ENCODE measurements at regions not wholly inside any gene's neighbourhood (a gene's known extent, or its start where the extent isn't known, plus 50 kb on each side); places are given as distances from the start of the nearest gene placed in this dataset.

- H3K27me3 ChIP-seq = no peaks in the 10 kb centered on the region
- no peaks in the 10 kb centered on the region for H3K9me3 ChIP-seq (ENCODE audit: low read depth)
- H3K4me1 ChIP-seq (ENCODE audit: low read depth) = no peaks in the 10 kb centered on the region
- H3K4me3 ChIP-seq = no peak overlapping the region
- H3K36me3 ChIP-seq = no peaks in the 10 kb centered on the region
- DNase-seq (ENCODE audit: low read depth in 1 of 2, low spot score in 1 of 2) = no peak
- no peak overlapping the region for H3K27ac ChIP-seq
- TF ChIP-seq, protein P1, sequence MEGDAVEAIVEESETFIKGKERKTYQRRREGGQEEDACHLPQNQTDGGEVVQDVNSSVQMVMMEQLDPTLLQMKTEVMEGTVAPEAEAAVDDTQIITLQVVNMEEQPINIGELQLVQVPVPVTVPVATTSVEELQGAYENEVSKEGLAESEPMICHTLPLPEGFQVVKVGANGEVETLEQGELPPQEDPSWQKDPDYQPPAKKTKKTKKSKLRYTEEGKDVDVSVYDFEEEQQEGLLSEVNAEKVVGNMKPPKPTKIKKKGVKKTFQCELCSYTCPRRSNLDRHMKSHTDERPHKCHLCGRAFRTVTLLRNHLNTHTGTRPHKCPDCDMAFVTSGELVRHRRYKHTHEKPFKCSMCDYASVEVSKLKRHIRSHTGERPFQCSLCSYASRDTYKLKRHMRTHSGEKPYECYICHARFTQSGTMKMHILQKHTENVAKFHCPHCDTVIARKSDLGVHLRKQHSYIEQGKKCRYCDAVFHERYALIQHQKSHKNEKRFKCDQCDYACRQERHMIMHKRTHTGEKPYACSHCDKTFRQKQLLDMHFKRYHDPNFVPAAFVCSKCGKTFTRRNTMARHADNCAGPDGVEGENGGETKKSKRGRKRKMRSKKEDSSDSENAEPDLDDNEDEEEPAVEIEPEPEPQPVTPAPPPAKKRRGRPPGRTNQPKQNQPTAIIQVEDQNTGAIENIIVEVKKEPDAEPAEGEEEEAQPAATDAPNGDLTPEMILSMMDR (IDR thresholded peaks at IDR 0.05; ENCODE audit: low read depth, low read length) = no peak
These were observed 148.9 kb downstream of the ADAM29 start for GRCh38 chr4:175066923-175067627.

DNA sequence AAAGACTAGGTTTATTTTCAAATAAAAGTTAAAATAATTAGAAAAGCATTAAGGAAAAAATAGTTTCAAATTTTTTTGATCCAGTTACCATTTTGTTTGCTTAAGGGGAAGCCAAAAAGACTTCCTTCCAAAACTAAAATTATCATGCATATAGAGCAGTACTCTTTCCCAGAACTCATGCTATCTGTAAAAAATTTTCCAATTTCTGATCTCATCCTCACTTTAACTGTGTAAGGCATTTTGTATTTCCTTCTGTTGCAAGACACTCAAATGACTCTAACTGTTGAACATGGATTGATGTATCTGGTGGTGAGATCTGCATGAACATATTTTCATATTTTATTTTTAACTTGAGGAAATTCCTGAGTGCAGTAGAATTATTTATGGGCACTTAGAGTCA lies 150.1 kb downstream of the ADAM29 start:
- H3K27me3 ChIP-seq = no peaks in the 10 kb centered on the region
- H3K4me3 ChIP-seq = no peak overlapping the region
- no peak overlapping the region for H3K27ac ChIP-seq
- no peaks in the 10 kb centered on the region for H3K4me1 ChIP-seq (ENCODE audit: low read depth)
- H3K36me3 ChIP-seq = no peaks in the 10 kb centered on the region
- no peak for DNase-seq (ENCODE audit: low read depth in 1 of 2, low spot score in 1 of 2)
- no peaks in the 10 kb centered on the region for H3K9me3 ChIP-seq (ENCODE audit: low read depth)
- TF ChIP-seq, protein P1 (IDR thresholded peaks at IDR 0.05; ENCODE audit: low read depth, low read length) = no peak

GRCh38 chr4:175070444-175070843 lies 152.3 kb downstream of the ADAM29 start:
- H3K27me3 ChIP-seq = no peaks in the 10 kb centered on the region
- no peak for DNase-seq (ENCODE audit: low read depth in 1 of 2, low spot score in 1 of 2)
- peaks cover 4% of the 10 kb centered on the region for H3K9me3 ChIP-seq (ENCODE audit: low read depth)
- no peaks in the 10 kb centered on the region for H3K36me3 ChIP-seq
- no peak overlapping the region for H3K27ac ChIP-seq
- TF ChIP-seq, protein P1 (IDR thresholded peaks at IDR 0.05; ENCODE audit: low read depth, low read length) = no peak
- no peaks in the 10 kb centered on the region for H3K4me1 ChIP-seq (ENCODE audit: low read depth)
- H3K4me3 ChIP-seq = no peak overlapping the region

DNA sequence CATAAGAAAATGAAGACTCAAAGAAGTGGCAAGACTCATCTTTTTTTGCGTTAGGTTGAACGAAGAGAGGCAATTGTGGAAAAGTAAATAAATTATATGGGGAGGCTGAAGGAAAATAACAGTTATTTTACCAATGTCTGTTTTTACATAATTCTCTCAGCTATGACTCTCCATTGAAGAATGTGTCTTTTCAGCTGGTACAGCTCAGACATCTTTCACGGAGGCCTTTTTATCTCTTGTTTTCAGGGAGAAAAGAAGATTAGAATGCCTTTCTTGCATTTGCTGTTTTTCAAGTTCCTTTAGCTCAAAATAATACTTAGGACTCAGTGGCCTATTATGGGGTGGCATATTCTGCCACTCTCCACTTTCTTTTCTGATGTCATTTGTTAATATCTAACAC lies 153.0 kb downstream of the ADAM29 start:
- no peak for DNase-seq (ENCODE audit: low read depth in 1 of 2, low spot score in 1 of 2)
- H3K27ac ChIP-seq = no peak overlapping the region
- H3K4me3 ChIP-seq = no peak overlapping the region
- H3K27me3 ChIP-seq = no peaks in the 10 kb centered on the region
- no peaks in the 10 kb centered on the region for H3K4me1 ChIP-seq (ENCODE audit: low read depth)
- H3K9me3 ChIP-seq (ENCODE audit: low read depth) = peaks cover 4% of the 10 kb centered on the region
- no peaks in the 10 kb centered on the region for H3K36me3 ChIP-seq
- TF ChIP-seq, protein P1 (IDR thresholded peaks at IDR 0.05; ENCODE audit: low read depth, low read length) = no peak

DNA sequence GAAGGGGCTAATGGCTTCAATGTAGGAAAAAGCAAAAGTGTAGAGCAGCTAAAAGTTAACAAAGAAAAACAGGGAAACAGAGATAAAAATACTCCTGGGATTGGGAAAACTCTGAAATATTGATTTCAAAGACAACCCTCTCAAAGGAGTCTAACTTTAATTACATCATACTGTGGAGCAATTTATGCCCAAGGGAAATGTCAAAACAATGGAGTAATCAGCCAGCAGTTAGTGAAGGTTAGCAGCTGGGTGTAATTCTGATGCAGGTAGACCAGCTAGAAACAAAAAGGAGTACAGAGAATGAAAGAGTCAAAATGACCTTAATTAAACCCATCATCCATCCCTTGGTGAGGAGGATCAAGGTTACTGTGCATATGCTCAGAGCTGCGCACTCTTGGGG lies 169.0 kb downstream of the ADAM29 start:
- H3K4me1 ChIP-seq (ENCODE audit: low read depth) = no peaks in the 10 kb centered on the region
- TF ChIP-seq, protein P1 (IDR thresholded peaks at IDR 0.05; ENCODE audit: low read depth, low read length) = no peak
- H3K36me3 ChIP-seq = no peaks in the 10 kb centered on the region
- no peaks in the 10 kb centered on the region for H3K9me3 ChIP-seq (ENCODE audit: low read depth)
- no peak overlapping the region for H3K4me3 ChIP-seq
- no peak for DNase-seq (ENCODE audit: low read depth in 1 of 2, low spot score in 1 of 2)
- no peaks in the 10 kb centered on the region for H3K27me3 ChIP-seq
- no peak overlapping the region for H3K27ac ChIP-seq
